ENCODE measurements at regions not wholly inside any gene's neighbourhood (a gene's known extent, or its start where the extent isn't known, plus 50 kb on each side); places are given as distances from the start of the nearest gene placed in this dataset.

- DNase-seq: no peak
Measured at GRCh38 chr14:38761033-38761432, 342.0 kb downstream of the SEC23A start.

- no peak for DNase-seq
Measured at GRCh38 chr14:38758661-38759060, 344.4 kb downstream of the SEC23A start.

- DNase-seq: no peak
Measured at GRCh38 chr14:38755036-38755435, 348.0 kb downstream of the SEC23A start.

- DNase-seq: no peak
Measured at GRCh38 chr14:38752750-38753149, 350.3 kb downstream of the SEC23A start.

- DNase-seq: no peak
Measured at GRCh38 chr14:38752341-38752740, 350.7 kb downstream of the SEC23A start.

GRCh38 chr14:38751459-38751858, 351.6 kb downstream of the SEC23A start:
- no peak for DNase-seq

- DNase-seq: no peak
Measured at GRCh38 chr14:38749936-38750335, 353.1 kb downstream of the SEC23A start.

GRCh38 chr14:38745861-38746260, 357.2 kb downstream of the SEC23A start:
- peak; percentile 63 to 90 for DNase-seq

- peak in 1 of 2 experiments; percentile 63 for DNase-seq
Measured at GRCh38 chr14:38743966-38744584, 359.0 kb downstream of the SEC23A start.

- DNase-seq: peak in 1 of 2 experiments; percentile 17
Measured at GRCh38 chr14:38737686-38738407, 365.2 kb downstream of the SEC23A start.

GRCh38 chr14:38735005-38735404, 368.0 kb downstream of the SEC23A start:
- no peak for DNase-seq

GRCh38 chr14:38731962-38732361, 371.1 kb downstream of the SEC23A start:
- peak; percentile 26 to 78 for DNase-seq

- DNase-seq: no peak
Measured at GRCh38 chr14:38730420-38730819, 372.6 kb downstream of the SEC23A start.

- DNase-seq: no peak
Measured at GRCh38 chr14:38727731-38728130, 375.3 kb downstream of the SEC23A start.

GRCh38 chr14:38724621-38725020, 378.4 kb downstream of the SEC23A start:
- DNase-seq: no peak

GRCh38 chr14:38723959-38724358, 379.1 kb downstream of the SEC23A start:
- no peak for DNase-seq

GRCh38 chr14:38723277-38723676, 379.8 kb downstream of the SEC23A start:
- peak in 1 of 2 experiments; percentile 27 for DNase-seq

GRCh38 chr14:38721822-38722431, 381.1 kb downstream of the SEC23A start:
- peak; percentile 44 to 70 for DNase-seq

GRCh38 chr14:38718519-38718918, 384.5 kb downstream of the SEC23A start:
- DNase-seq: no peak

GRCh38 chr14:38716926-38717325, 386.1 kb downstream of the SEC23A start:
- DNase-seq: no peak

- no peak for DNase-seq
Measured at GRCh38 chr14:38710881-38711280, 392.2 kb downstream of the SEC23A start.

GRCh38 chr14:38710196-38710595, 392.8 kb downstream of the SEC23A start:
- no peak for DNase-seq

- peak; percentile 76 to 96 for DNase-seq
Measured at GRCh38 chr14:38705220-38705619, 397.8 kb downstream of the SEC23A start.

- DNase-seq: no peak
Measured at GRCh38 chr14:38704220-38704619, 398.8 kb downstream of the SEC23A start.

Measured in NCI-H524 (cell line).